ENCODE measurements at regions not wholly inside any gene's neighbourhood (a gene's known extent, or its start where the extent isn't known, plus 50 kb on each side); places are given as distances from the start of the nearest gene placed in this dataset.

DNA sequence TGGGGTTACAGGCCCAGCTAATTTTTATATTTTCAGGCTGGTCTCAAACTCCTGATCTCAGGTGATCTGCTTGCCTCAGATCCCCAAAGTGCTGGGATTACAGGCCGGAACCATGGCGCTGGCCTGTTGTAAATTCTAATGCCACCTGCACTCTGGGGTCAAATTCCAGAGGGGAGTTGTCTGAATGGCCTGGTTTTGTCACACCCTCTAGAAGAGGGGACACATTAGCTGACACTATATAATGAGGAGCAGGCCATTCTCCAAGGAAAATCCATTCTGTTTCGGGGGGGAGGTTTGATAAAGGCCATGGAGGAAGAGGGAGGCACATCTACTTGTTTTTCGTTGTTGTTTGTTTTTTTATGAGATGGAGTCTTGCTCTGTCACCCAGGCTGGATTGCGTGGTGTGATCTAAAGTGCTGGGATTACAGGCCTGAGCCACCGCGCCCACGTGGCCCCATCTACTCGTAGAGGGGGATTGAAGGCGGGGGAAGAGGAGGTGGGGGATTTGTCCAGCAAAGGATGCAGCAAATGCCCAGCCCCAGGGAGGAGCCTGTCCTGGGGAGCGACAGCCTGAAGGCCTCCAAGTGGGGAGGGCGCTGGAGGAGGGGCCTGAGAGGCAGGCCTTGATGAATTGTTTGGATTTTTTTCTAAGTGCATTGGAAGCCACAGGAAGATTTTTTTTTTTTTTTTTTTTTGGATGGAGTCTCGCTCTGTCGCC lies 78.4 kb upstream of the SLC45A1 start (continued):
- peak; percentile 62; the same call in 1 of the 2 replicates for TF ChIP-seq ZNF292 (CRISPR knock-in tag; IDR thresholded peaks at IDR 0.05; ENCODE audit: borderline replicate concordance, low read depth)
- no peak for TF ChIP-seq PAX8 (CRISPR knock-in tag; IDR thresholded peaks at IDR 0.05; ENCODE audit: borderline replicate concordance)
- no peak for TF ChIP-seq TCF7L2 (IDR thresholded peaks at IDR 0.05; ENCODE audit: low read depth, low read length)
- TF ChIP-seq ELF1 (CRISPR knock-in tag; IDR thresholded peaks at IDR 0.05), result peak; percentile 12; the same call in 1 of the 2 replicates
- TF ChIP-seq, protein P1, sequence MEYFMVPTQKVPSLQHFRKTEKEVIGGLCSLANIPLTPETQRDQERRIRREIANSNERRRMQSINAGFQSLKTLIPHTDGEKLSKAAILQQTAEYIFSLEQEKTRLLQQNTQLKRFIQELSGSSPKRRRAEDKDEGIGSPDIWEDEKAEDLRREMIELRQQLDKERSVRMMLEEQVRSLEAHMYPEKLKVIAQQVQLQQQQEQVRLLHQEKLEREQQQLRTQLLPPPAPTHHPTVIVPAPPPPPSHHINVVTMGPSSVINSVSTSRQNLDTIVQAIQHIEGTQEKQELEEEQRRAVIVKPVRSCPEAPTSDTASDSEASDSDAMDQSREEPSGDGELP (IDR thresholded peaks at IDR 0.05; ENCODE audit: borderline replicate concordance, low read depth), result peak; percentile 51; the same call in 1 of the 2 replicates
- 0 out of 2 replicates have a peak, but pooled peaks have one; percentile 5 for TF ChIP-seq ZNF12 (CRISPR knock-in tag; IDR thresholded peaks at IDR 0.05)
- TF ChIP-seq, protein P2, sequence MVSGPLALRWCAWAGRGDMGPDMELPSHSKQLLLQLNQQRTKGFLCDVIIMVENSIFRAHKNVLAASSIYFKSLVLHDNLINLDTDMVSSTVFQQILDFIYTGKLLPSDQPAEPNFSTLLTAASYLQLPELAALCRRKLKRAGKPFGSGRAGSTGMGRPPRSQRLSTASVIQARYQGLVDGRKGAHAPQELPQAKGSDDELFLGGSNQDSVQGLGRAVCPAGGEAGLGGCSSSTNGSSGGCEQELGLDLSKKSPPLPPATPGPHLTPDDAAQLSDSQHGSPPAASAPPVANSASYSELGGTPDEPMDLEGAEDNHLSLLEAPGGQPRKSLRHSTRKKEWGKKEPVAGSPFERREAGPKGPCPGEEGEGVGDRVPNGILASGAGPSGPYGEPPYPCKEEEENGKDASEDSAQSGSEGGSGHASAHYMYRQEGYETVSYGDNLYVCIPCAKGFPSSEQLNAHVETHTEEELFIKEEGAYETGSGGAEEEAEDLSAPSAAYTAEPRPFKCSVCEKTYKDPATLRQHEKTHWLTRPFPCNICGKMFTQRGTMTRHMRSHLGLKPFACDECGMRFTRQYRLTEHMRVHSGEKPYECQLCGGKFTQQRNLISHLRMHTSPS (CRISPR knock-in tag; IDR thresholded peaks at IDR 0.05; ENCODE audit: low read depth), result peak; percentile 72; the same call in 1 of the 2 replicates
- TF ChIP-seq, protein P3, sequence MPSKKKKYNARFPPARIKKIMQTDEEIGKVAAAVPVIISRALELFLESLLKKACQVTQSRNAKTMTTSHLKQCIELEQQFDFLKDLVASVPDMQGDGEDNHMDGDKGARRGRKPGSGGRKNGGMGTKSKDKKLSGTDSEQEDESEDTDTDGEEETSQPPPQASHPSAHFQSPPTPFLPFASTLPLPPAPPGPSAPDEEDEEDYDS (CRISPR knock-in tag; IDR thresholded peaks at IDR 0.05), result peak; percentile 58; the same call in 1 of the 2 replicates
- 0 out of 2 replicates have a peak, but pooled peaks have one; percentile 12 for TF ChIP-seq ZNF557 (CRISPR knock-in tag; IDR thresholded peaks at IDR 0.05)
- TF ChIP-seq ZNF605 (CRISPR knock-in tag; IDR thresholded peaks at IDR 0.05), result peak; percentile 47
- 0 out of 2 replicates have a peak, but pooled peaks have one; percentile 24 for TF ChIP-seq YEATS2 (CRISPR knock-in tag; IDR thresholded peaks at IDR 0.05; ENCODE audit: borderline replicate concordance)
- TF ChIP-seq NFYC (CRISPR knock-in tag; IDR thresholded peaks at IDR 0.05), result no peak
- TF ChIP-seq TSC22D2 (CRISPR knock-in tag; IDR thresholded peaks at IDR 0.05; ENCODE audit: borderline replicate concordance), result no peak
- no peak for TF ChIP-seq KLF13 (CRISPR knock-in tag; IDR thresholded peaks at IDR 0.05)
- peak; percentile 59; the same call in 1 of the 2 replicates for TF ChIP-seq RCOR2 (CRISPR knock-in tag; IDR thresholded peaks at IDR 0.05)
- TF ChIP-seq, protein P4, sequence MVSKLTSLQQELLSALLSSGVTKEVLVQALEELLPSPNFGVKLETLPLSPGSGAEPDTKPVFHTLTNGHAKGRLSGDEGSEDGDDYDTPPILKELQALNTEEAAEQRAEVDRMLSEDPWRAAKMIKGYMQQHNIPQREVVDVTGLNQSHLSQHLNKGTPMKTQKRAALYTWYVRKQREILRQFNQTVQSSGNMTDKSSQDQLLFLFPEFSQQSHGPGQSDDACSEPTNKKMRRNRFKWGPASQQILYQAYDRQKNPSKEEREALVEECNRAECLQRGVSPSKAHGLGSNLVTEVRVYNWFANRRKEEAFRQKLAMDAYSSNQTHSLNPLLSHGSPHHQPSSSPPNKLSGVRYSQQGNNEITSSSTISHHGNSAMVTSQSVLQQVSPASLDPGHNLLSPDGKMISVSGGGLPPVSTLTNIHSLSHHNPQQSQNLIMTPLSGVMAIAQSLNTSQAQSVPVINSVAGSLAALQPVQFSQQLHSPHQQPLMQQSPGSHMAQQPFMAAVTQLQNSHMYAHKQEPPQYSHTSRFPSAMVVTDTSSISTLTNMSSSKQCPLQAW (CRISPR knock-in tag; IDR thresholded peaks at IDR 0.05), result peak; percentile 66
- peak; percentile 71 for TF ChIP-seq PHF8 (CRISPR knock-in tag; IDR thresholded peaks at IDR 0.05)
- peak; percentile 30; the same call in 1 of the 2 replicates for TF ChIP-seq CEBPG (CRISPR knock-in tag; IDR thresholded peaks at IDR 0.05)
- TF ChIP-seq GFI1 (CRISPR knock-in tag; IDR thresholded peaks at IDR 0.05; ENCODE audit: borderline replicate concordance), result peak; percentile 83; the same call in 1 of the 2 replicates
- TF ChIP-seq YY1 (IDR thresholded peaks at IDR 0.05; ENCODE audit: insufficient read depth, insufficient replicate concordance, low read depth, low read length), result no peak
- peak; percentile 35 to 48; a peak in 1 of 4 replicates for TF ChIP-seq POLR2A (IDR thresholded peaks at IDR 0.05; ENCODE audit: insufficient read depth in 1 of 2, low read depth in 2 of 2, low read length in 2 of 2)
- TF ChIP-seq ZNF260 (CRISPR knock-in tag; IDR thresholded peaks at IDR 0.05; ENCODE audit: borderline replicate concordance, low read depth), result no peak
- peak; percentile 78 for TF ChIP-seq PHF21A (CRISPR knock-in tag; IDR thresholded peaks at IDR 0.05)
- TF ChIP-seq, protein P5, sequence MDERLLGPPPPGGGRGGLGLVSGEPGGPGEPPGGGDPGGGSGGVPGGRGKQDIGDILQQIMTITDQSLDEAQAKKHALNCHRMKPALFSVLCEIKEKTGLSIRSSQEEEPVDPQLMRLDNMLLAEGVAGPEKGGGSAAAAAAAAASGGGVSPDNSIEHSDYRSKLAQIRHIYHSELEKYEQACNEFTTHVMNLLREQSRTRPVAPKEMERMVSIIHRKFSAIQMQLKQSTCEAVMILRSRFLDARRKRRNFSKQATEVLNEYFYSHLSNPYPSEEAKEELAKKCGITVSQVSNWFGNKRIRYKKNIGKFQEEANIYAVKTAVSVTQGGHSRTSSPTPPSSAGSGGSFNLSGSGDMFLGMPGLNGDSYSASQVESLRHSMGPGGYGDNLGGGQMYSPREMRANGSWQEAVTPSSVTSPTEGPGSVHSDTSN (CRISPR knock-in tag; IDR thresholded peaks at IDR 0.05), result peak; percentile 23; the same call in 1 of the 2 replicates
